ENCODE measurements at regions not wholly inside any gene's neighbourhood (a gene's known extent, or its start where the extent isn't known, plus 50 kb on each side); places are given as distances from the start of the nearest gene placed in this dataset.

- H3K27ac ChIP-seq (ENCODE audit: low read depth in 1 of 2, low read length in 2 of 2) = no peak overlapping the region
Measured at GRCh38 chr5:120251898-120252297, 212.2 kb upstream of the PRR16 start.

DNA sequence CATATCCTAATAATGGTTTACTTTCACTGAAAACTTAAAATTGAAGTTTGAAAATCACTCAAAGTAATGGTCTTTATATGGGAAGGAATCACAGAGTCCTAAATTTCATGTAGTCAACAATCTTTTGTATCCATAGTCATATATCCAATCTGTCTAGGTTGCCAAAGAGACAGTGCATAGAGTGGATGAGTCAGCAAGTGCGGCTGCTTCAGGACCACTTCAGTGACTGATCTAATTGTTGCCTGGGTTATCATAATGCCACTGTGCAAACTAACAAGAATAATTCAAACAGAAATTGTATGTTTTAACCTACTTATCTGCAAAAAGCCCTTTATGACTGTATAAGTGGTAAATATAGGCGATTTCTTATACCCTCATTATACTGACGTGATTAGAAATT lies 211.3 kb upstream of the PRR16 start:
- Histone ChIP-seq H3K4me1 (ENCODE audit: control insufficient read depth in 1 of 2, insufficient read depth in 2 of 2, low read length in 2 of 2) (peaks cover 3 to 6% of the 10 kb centered on the region in 2 donors), H3K4me2 (replicated peaks; ENCODE audit: extremely low read depth, low read length, poor library complexity, severe bottlenecking) (no peak overlapping the region), H3K9me3 (replicated peaks in 1 of 2; ENCODE audit: control insufficient read depth in 1 of 2, insufficient read depth in 1 of 2, low read length in 2 of 2) (no peaks in the 10 kb centered on the region), H3K9ac (ENCODE audit: insufficient read depth, low read length, poor library complexity, severe bottlenecking) (no peak overlapping the region), H4K20me1 (ENCODE audit: insufficient read depth, low read length) (no peaks in the 10 kb centered on the region), H3K27ac (ENCODE audit: low read depth in 1 of 2, low read length in 2 of 2) (no peak overlapping the region), H3K4me3 (replicated peaks in 1 of 3; ENCODE audit: low read depth in 2 of 3, low read length in 3 of 3) (no peak overlapping the region), H3K27me3 (ENCODE audit: control insufficient read depth in 2 of 2, insufficient read depth in 2 of 2, low read length in 2 of 2) (no peaks in the 10 kb centered on the region), H3K36me3 (replicated peaks in 1 of 2; ENCODE audit: control insufficient read depth in 1 of 2, insufficient read depth in 2 of 2, low read length in 2 of 2) (no peaks in the 10 kb centered on the region), H2AFZ (ENCODE audit: insufficient read depth, low read depth, low read length, poor library complexity, severe bottlenecking) (no peak overlapping the region), H3K79me2 (ENCODE audit: insufficient read depth, low read length) (no peaks in the 10 kb centered on the region)
- intact Hi-C loops (cut with micrococcal nuclease) = no loop called here
- H3K4me1 Mint-ChIP-seq = peaks cover 7% of the 10 kb centered on the region
- no peaks in the 10 kb centered on the region for H3K9me3 Mint-ChIP-seq
- 0% methylated on average over 1 of the region's 3 CpGs for WGBS (ENCODE audit: insufficient coverage)
- TF ChIP-seq CTCF (IDR thresholded peaks at IDR 0.05) = no peak
- H3K4me3 Mint-ChIP-seq = no peak overlapping the region
- no peak overlapping the region for H3K27ac Mint-ChIP-seq
- no peak for DNase-seq
- peaks cover 0 to 1% (median 0%) of the 10 kb centered on the region in 3 donors for H3K27me3 Mint-ChIP-seq (ENCODE audit: low read depth in 3 of 3)
- H3K36me3 Mint-ChIP-seq = no peaks in the 10 kb centered on the region

More at GRCh38 chr5:120251898-120252297, 212.2 kb upstream of the PRR16 start:
- H3K9me3 ChIP-seq (replicated peaks in 1 of 2; ENCODE audit: control insufficient read depth in 1 of 2, insufficient read depth in 1 of 2, low read length in 2 of 2) = no peaks in the 10 kb centered on the region
- H3K4me1 Mint-ChIP-seq = peaks cover 3% of the 10 kb centered on the region
- H3K9ac ChIP-seq (ENCODE audit: insufficient read depth, low read length, poor library complexity, severe bottlenecking) = no peak overlapping the region
- H4K20me1 ChIP-seq (ENCODE audit: insufficient read depth, low read length) = no peaks in the 10 kb centered on the region
- no peak overlapping the region for H3K27ac Mint-ChIP-seq
- no CpG with 5 or more reads among the region's 3 CpGs for WGBS (ENCODE audit: insufficient coverage)
- TF ChIP-seq CTCF (IDR thresholded peaks at IDR 0.05) = no peak
- no peaks in the 10 kb centered on the region for H3K36me3 Mint-ChIP-seq
- no peak overlapping the region for H2AFZ ChIP-seq (ENCODE audit: insufficient read depth, low read depth, low read length, poor library complexity, severe bottlenecking)
- H3K4me1 ChIP-seq (ENCODE audit: control insufficient read depth in 1 of 2, insufficient read depth in 2 of 2, low read length in 2 of 2) = no peaks in the 10 kb centered on the region
- H3K4me3 Mint-ChIP-seq = no peak overlapping the region
- intact Hi-C loops (cut with micrococcal nuclease) = no loop called here
- DNase-seq = no peak
- no peaks in the 10 kb centered on the region for H3K79me2 ChIP-seq (ENCODE audit: insufficient read depth, low read length)
- H3K9me3 Mint-ChIP-seq = no peaks in the 10 kb centered on the region
- no peaks in the 10 kb centered on the region for H3K36me3 ChIP-seq (replicated peaks in 1 of 2; ENCODE audit: control insufficient read depth in 1 of 2, insufficient read depth in 2 of 2, low read length in 2 of 2)
- H3K4me3 ChIP-seq (replicated peaks in 1 of 3; ENCODE audit: low read depth in 2 of 3, low read length in 3 of 3) = no peak overlapping the region
- H3K27me3 ChIP-seq (ENCODE audit: control insufficient read depth in 2 of 2, insufficient read depth in 2 of 2, low read length in 2 of 2) = no peaks in the 10 kb centered on the region
- no peak overlapping the region for H3K4me2 ChIP-seq (replicated peaks; ENCODE audit: extremely low read depth, low read length, poor library complexity, severe bottlenecking)
- H3K27me3 Mint-ChIP-seq (ENCODE audit: low read depth in 3 of 3) = peaks cover 0 to 1% (median 0%) of the 10 kb centered on the region in 3 donors
